Nephron progenitor cell (in vitro differentiated cells): ENCODE measurements at regions not wholly inside any gene's neighbourhood (a gene's known extent, or its start where the extent isn't known, plus 50 kb on each side); places are given as distances from the start of the nearest gene placed in this dataset.
A peak's percentile ranks its signal among the peaks of the same experiment; 100 is the strongest.

Source experiments
- DNase-seq: peaks from one replicate; pipeline ENCODE4 v3.0.0; 2021
- H3K27ac Mint-ChIP-seq: 2 replicates; pipeline ENCODE4 v1.8.0; 2021; ENCODE audit warnings: mild to moderate bottlenecking, moderate library complexity, mixed read lengths
- H3K27me3 Mint-ChIP-seq: 2 replicates; pipeline ENCODE4 v1.8.0; 2021; ENCODE audit warnings: mild to moderate bottlenecking, low read depth, mixed read lengths; ENCODE audit not compliant: poor library complexity
- H3K36me3 Mint-ChIP-seq: 2 replicates; pipeline ENCODE4 v1.8.0; 2021; ENCODE audit warnings: low read depth, mixed read lengths
- H3K4me1 Mint-ChIP-seq: 2 replicates; pipeline ENCODE4 v1.8.0; 2021; ENCODE audit warnings: mixed read lengths
- H3K4me3 Mint-ChIP-seq: 2 replicates; pipeline ENCODE4 v1.8.0; 2021; ENCODE audit warnings: mild to moderate bottlenecking, moderate library complexity, mixed read lengths
- H3K9me3 Mint-ChIP-seq: 2 replicates; pipeline ENCODE4 v1.8.0; 2021; ENCODE audit warnings: mild to moderate bottlenecking, moderate library complexity, mixed read lengths
- TF ChIP-seq, protein P1 (sequence below): fragments of 200-600 bp; sonication (generic); IDR thresholded peaks from 2 replicates; pipeline ENCODE4 v1.5.0; 2021; ENCODE audit warnings: antibody characterized with exemption

DNA sequence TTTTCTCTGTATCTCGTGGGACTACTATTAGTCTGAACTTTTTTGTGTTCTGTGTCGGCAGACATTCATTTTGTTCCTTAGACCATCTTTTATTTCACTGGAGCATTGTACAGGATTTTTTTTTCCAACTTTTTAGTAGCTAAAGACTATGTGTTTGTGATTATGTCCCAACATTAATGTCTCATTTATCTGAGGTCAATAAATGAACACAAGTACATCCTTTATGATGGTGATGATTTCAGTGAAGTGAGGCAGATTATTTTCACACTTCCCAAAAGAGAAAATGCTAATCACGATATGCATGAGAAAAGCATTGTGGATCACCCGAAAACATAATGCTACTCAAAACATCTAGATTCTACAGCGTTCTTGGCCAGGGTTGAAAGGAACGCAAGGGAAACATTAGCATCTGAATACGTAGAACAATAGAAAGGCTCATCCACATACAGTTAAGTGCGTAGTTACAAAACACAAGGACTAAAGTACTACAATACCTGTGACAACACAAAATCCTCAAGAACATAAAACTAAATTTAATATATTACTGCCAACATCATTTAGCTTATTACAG is 981.7 kb upstream of the NCAM2 start:
- Mint-ChIP-seq H3K36me3 (no peaks in the 10 kb centered on the region), H3K27me3 (peaks cover 2% of the 10 kb centered on the region), H3K4me3 (no peak overlapping the region), H3K9me3 (no peaks in the 10 kb centered on the region), H3K4me1 (no peaks in the 10 kb centered on the region), H3K27ac (no peak overlapping the region)
- TF ChIP-seq, protein P1, sequence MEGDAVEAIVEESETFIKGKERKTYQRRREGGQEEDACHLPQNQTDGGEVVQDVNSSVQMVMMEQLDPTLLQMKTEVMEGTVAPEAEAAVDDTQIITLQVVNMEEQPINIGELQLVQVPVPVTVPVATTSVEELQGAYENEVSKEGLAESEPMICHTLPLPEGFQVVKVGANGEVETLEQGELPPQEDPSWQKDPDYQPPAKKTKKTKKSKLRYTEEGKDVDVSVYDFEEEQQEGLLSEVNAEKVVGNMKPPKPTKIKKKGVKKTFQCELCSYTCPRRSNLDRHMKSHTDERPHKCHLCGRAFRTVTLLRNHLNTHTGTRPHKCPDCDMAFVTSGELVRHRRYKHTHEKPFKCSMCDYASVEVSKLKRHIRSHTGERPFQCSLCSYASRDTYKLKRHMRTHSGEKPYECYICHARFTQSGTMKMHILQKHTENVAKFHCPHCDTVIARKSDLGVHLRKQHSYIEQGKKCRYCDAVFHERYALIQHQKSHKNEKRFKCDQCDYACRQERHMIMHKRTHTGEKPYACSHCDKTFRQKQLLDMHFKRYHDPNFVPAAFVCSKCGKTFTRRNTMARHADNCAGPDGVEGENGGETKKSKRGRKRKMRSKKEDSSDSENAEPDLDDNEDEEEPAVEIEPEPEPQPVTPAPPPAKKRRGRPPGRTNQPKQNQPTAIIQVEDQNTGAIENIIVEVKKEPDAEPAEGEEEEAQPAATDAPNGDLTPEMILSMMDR: no peak
- DNase-seq: no peak

DNA sequence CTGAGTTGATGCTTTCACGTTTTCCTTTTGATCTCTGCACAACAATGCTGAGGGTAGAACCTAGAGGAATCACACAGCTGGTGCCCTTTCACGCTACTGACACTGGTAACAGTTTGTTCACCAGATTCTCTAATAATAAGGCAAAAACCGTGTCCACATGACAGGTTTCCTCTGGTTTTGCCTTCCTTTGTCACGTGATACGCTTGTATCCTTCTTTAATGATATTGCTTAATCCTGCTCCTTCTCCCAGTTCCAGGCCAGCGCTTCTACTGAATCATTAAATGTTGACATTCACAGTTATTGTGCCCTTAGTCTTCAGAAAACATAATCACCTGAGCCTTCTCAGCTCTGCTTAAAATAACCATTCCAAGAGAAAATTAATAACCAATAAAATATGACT is 978.2 kb upstream of the NCAM2 start:
- TF ChIP-seq, protein P1: no peak
- Mint-ChIP-seq H3K4me1 (no peaks in the 10 kb centered on the region), H3K27ac (peak overlapping the region; percentile 68), H3K36me3 (no peaks in the 10 kb centered on the region), H3K4me3 (no peak overlapping the region), H3K27me3 (no peaks in the 10 kb centered on the region), H3K9me3 (no peaks in the 10 kb centered on the region)
- DNase-seq: no peak

DNA sequence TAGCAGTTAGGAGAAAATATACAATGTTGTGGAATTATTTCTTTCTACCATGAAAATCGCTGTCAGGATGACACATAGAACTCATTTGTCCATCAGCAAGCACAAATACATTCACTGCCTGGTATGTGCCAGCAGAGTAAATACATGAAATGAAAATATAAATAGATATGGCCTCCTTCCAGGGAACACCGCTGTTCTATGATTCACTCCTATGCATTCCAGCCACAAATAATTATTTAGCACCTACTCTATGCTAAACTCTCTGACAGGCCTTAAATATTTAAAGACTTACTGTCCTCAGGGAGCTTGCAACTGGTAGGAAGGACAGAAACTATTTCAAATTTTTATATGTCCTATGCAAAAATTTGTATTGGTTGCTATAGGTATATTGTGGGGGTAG is 975.0 kb upstream of the NCAM2 start:
- TF ChIP-seq, protein P1: no peak
- no peak overlapping the region for H3K27ac Mint-ChIP-seq

DNA sequence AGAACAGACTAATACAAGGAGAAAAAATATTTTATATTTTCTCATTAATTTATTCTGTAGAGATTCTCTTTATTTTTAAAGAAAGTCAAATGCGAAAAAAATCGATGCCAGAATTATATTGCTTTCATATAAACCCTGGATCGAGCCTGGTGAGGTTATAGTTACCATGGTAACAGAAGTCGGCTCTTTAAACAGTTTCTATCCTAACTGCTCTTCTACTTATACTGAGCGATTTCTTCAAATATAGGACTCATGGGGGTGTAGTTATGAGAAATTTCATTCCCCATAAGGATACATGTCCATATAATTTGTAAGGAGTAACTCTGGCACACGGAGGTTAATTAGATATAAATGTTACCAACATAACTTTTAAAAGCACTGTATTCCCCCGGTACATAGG is 973.5 kb upstream of the NCAM2 start:
- Mint-ChIP-seq H3K36me3 (no peaks in the 10 kb centered on the region), H3K27ac (no peak overlapping the region), H3K27me3 (no peaks in the 10 kb centered on the region), H3K4me1 (no peaks in the 10 kb centered on the region), H3K9me3 (no peaks in the 10 kb centered on the region), H3K4me3 (no peak overlapping the region)
- no peak for DNase-seq
- TF ChIP-seq, protein P1: no peak

More for the DNA sequence above, 975.0 kb upstream of the NCAM2 start:
- no peaks in the 10 kb centered on the region for H3K36me3 Mint-ChIP-seq
- no peaks in the 10 kb centered on the region for H3K9me3 Mint-ChIP-seq
- no peak for DNase-seq
- H3K4me3 Mint-ChIP-seq: no peak overlapping the region
- no peaks in the 10 kb centered on the region for H3K27me3 Mint-ChIP-seq
- no peaks in the 10 kb centered on the region for H3K4me1 Mint-ChIP-seq

DNA sequence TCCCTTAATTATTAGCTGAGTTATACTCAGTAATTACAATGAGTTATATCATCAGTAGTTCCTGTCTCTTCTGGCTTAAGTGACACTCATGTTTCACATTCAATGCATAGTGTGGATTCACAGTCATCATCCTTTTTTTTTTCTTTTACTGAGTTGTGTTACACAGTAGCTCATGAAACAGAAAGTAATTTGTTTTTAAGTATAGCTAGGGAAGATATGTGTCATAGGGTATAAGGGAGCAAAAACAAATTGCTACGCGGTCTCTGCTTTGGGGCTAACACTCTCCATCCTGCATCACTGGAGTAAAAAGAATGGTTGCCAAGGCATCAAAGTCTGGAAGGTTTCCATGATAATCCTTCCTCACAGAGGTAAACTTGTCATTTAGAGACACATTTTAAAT is 971.7 kb upstream of the NCAM2 start:
- H3K27me3 Mint-ChIP-seq: no peaks in the 10 kb centered on the region

DNA sequence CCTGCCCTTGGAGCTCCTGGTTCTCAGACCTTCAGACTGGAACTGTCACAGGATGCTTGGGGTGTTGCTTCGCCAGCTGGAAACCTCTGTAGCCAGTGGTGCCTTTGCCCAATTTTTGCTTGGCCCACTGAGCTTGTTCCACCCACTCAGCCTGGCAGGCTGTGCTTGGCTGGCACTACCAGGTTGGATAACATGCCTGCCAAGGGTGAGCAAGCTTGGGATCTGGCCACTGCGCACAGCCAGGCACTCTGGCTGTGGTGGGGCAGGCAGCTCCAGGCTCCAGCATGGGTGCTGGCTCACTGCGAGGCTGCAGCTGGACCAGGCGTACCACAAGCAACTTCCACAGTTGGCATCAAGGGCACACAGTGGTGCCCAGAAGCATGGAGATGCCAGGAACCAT is 967.8 kb upstream of the NCAM2 start:
- no peaks in the 10 kb centered on the region for H3K9me3 Mint-ChIP-seq
- DNase-seq: no peak
- H3K36me3 Mint-ChIP-seq: no peaks in the 10 kb centered on the region
- H3K4me1 Mint-ChIP-seq: no peaks in the 10 kb centered on the region
- H3K4me3 Mint-ChIP-seq: no peak overlapping the region
- no peak overlapping the region for H3K27ac Mint-ChIP-seq
- H3K27me3 Mint-ChIP-seq: no peaks in the 10 kb centered on the region
- TF ChIP-seq, protein P1: no peak

More for the DNA sequence above, 971.7 kb upstream of the NCAM2 start:
- TF ChIP-seq, protein P1: no peak
- H3K9me3 Mint-ChIP-seq: no peaks in the 10 kb centered on the region
- H3K27ac Mint-ChIP-seq: no peak overlapping the region
- no peaks in the 10 kb centered on the region for H3K4me1 Mint-ChIP-seq
- no peaks in the 10 kb centered on the region for H3K36me3 Mint-ChIP-seq
- DNase-seq: no peak
- no peak overlapping the region for H3K4me3 Mint-ChIP-seq
